ENCODE measurements at regions not wholly inside any gene's neighbourhood (a gene's known extent, or its start where the extent isn't known, plus 50 kb on each side); places are given as distances from the start of the nearest gene placed in this dataset.

GRCh38 chr7:52682993-52683392, 352.4 kb upstream of the POM121L12 start:
- Histone ChIP-seq H3K4me3 (ENCODE audit: low read length) (no peak overlapping the region), H3K27me3 (ENCODE audit: insufficient read depth, low read length, poor library complexity, severe bottlenecking) (no peaks in the 10 kb centered on the region), H3K27ac (ENCODE audit: low read depth, low read length) (no peak overlapping the region), H3K36me3 (ENCODE audit: insufficient read depth, low read length) (no peaks in the 10 kb centered on the region), H3K4me1 (ENCODE audit: insufficient read depth, low read length) (no peaks in the 10 kb centered on the region), H3K9me3 (ENCODE audit: low read length) (no peaks in the 10 kb centered on the region)
- Mint-ChIP-seq H3K27me3 (peaks cover 0 to 2% of the 10 kb centered on the region in 2 donors), H3K27ac (no peak overlapping the region), H3K9me3 (peaks cover 4 to 42% (median 22%) of the 10 kb centered on the region in 5 donors), H3K36me3 (no peaks in the 10 kb centered on the region), H3K4me1 (no peaks in the 10 kb centered on the region), H3K4me3 (no peak overlapping the region)
- ChIA-PET CTCF (no interaction called here), POLR2A (no interaction called here)
- DNase-seq: no peak

DNA sequence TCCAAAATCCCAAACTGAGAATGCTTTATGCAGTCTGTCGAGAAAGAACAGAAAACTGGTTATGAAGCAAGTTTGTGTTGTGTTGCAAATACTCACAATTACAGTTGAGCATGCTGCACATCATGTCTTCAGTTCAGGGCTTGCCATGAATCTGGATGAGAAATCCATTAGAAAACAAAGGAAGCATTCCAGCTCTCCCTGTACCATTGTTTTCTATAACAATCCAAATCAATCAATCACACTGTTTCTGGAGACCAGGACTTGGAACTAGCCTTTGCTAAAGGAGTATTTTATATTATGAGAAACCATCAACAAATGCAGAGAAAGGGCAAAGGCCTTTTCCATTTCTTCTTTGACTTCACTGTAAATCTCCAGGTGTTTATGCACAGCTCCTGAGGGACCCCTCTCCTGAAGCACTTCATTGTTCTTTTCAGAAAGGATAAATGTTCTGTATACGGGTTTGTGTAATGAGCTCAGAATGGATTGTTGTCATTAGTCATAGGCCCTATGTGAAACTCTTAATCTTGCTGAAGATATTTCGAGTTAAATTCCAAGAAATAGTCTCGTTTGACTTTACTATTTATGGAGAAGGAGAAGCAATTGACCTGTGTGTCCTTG, 364.7 kb upstream of the POM121L12 start:
- H3K4me1 Mint-ChIP-seq: no peaks in the 10 kb centered on the region
- H3K27me3 ChIP-seq (ENCODE audit: insufficient read depth, low read length, poor library complexity, severe bottlenecking): no peaks in the 10 kb centered on the region
- no peak overlapping the region for H3K4me3 Mint-ChIP-seq
- H3K36me3 ChIP-seq (ENCODE audit: insufficient read depth, low read length): no peaks in the 10 kb centered on the region
- no peaks in the 10 kb centered on the region for H3K36me3 Mint-ChIP-seq
- CTCF ChIA-PET: no interaction called here
- no peak overlapping the region for H3K27ac Mint-ChIP-seq
- POLR2A ChIA-PET: no interaction called here
- H3K4me3 ChIP-seq (ENCODE audit: low read length): no peak overlapping the region
- DNase-seq: no peak
- H3K4me1 ChIP-seq (ENCODE audit: insufficient read depth, low read length): no peaks in the 10 kb centered on the region
- peaks cover 2 to 13% (median 7%) of the 10 kb centered on the region in 5 donors for H3K9me3 Mint-ChIP-seq
- H3K9me3 ChIP-seq (ENCODE audit: low read length): no peaks in the 10 kb centered on the region
- H3K27me3 Mint-ChIP-seq: no peaks in the 10 kb centered on the region
- H3K27ac ChIP-seq (ENCODE audit: low read depth, low read length): no peak overlapping the region

DNA sequence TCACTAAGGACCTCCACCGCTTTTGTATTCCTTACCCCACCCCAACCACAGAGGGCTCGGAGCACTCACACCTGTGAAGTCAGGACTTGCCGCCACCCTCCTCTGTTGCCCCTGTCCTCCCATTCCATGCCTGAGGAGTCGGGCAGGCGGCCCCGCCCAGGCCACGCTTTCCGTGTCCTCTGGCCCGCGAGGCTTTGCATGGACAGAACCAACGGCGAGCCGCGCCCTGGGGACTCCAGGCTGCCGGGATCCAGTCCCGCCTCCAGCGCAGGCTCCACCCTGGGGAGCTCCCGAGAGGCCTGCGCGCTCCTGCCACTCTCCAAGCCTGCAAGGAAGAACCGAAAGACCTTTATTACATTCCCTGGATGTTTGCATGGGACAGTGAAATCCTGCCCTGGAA, 366.4 kb upstream of the POM121L12 start:
- Mint-ChIP-seq H3K9me3 (peaks cover 2 to 13% (median 9%) of the 10 kb centered on the region in 5 donors), H3K27ac (no peak overlapping the region), H3K4me1 (no peaks in the 10 kb centered on the region), H3K27me3 (no peaks in the 10 kb centered on the region), H3K4me3 (no peak overlapping the region), H3K36me3 (no peaks in the 10 kb centered on the region)
- ChIA-PET POLR2A (no interaction called here), CTCF (no interaction called here)
- H3K4me1 ChIP-seq (ENCODE audit: insufficient read depth, low read length): no peaks in the 10 kb centered on the region
- no peak for DNase-seq
- no peaks in the 10 kb centered on the region for H3K9me3 ChIP-seq (ENCODE audit: low read length)
- H3K27ac ChIP-seq (ENCODE audit: low read depth, low read length): no peak overlapping the region
- no peak overlapping the region for H3K4me3 ChIP-seq (ENCODE audit: low read length)
- no peaks in the 10 kb centered on the region for H3K36me3 ChIP-seq (ENCODE audit: insufficient read depth, low read length)
- no peaks in the 10 kb centered on the region for H3K27me3 ChIP-seq (ENCODE audit: insufficient read depth, low read length, poor library complexity, severe bottlenecking)

DNA sequence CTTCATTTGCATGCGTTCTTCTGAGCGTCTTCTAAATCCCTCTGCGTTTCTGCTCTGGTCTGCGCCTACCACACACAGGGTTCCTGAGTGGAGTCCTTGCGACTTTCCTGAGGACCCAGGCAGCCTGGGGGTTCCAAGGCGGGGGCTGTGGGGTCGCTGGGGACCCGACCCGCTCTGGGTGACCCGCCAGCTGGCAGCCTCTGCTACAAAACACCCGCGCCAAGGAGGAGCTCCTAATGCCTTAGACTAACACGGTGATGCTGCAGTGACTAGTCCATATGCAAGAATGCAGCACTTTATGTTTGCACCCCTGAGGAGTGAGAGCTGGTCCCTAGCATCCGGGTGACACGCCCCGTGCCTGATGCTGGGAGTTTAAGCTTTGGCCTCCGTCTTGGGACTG, 367.0 kb upstream of the POM121L12 start:
- POLR2A ChIA-PET: no interaction called here
- H3K4me1 Mint-ChIP-seq: no peaks in the 10 kb centered on the region
- Histone ChIP-seq H3K9me3 (ENCODE audit: low read length) (no peaks in the 10 kb centered on the region), H3K27me3 (ENCODE audit: insufficient read depth, low read length, poor library complexity, severe bottlenecking) (no peaks in the 10 kb centered on the region), H3K4me1 (ENCODE audit: insufficient read depth, low read length) (no peaks in the 10 kb centered on the region), H3K4me3 (ENCODE audit: low read length) (no peak overlapping the region), H3K27ac (ENCODE audit: low read depth, low read length) (no peak overlapping the region), H3K36me3 (ENCODE audit: insufficient read depth, low read length) (no peaks in the 10 kb centered on the region)
- no peak overlapping the region for H3K4me3 Mint-ChIP-seq
- no peaks in the 10 kb centered on the region for H3K27me3 Mint-ChIP-seq
- no peaks in the 10 kb centered on the region for H3K36me3 Mint-ChIP-seq
- no peak for DNase-seq
- CTCF ChIA-PET: no interaction called here
- peaks cover 2 to 12% (median 9%) of the 10 kb centered on the region in 5 donors for H3K9me3 Mint-ChIP-seq
- no peak overlapping the region for H3K27ac Mint-ChIP-seq

DNA sequence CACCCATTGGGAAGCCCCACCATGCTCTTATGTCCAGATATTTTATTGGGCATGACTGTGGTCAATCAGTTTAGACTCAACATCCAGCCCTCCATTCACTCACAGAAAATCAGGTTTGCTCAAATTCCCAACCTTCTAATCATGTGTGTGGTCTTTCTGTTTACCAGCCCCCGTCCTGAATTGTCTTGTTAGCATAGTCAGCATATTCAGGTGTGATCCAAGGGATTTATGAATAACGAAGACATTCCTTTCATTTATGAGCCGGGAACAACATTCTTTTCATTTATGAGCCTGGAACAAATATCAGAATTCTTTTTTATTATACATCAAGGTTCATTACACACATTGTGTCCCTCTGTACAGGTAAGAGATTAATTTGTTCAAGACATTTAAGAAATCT, 376.3 kb upstream of the POM121L12 start:
- no peak for DNase-seq
- H3K27ac ChIP-seq (ENCODE audit: low read depth, low read length): no peak overlapping the region
- H3K36me3 ChIP-seq (ENCODE audit: insufficient read depth, low read length): no peaks in the 10 kb centered on the region
- no peaks in the 10 kb centered on the region for H3K27me3 ChIP-seq (ENCODE audit: insufficient read depth, low read length, poor library complexity, severe bottlenecking)
- no peak overlapping the region for H3K4me3 ChIP-seq (ENCODE audit: low read length)
- H3K36me3 Mint-ChIP-seq: no peaks in the 10 kb centered on the region
- no peaks in the 10 kb centered on the region for H3K9me3 ChIP-seq (ENCODE audit: low read length)
- ChIA-PET CTCF (no interaction called here), POLR2A (no interaction called here)
- H3K9me3 Mint-ChIP-seq: peaks cover 6 to 50% (median 9%) of the 10 kb centered on the region in 5 donors
- no peaks in the 10 kb centered on the region for H3K27me3 Mint-ChIP-seq
- no peaks in the 10 kb centered on the region for H3K4me1 ChIP-seq (ENCODE audit: insufficient read depth, low read length)
- no peak overlapping the region for H3K27ac Mint-ChIP-seq
- no peaks in the 10 kb centered on the region for H3K4me1 Mint-ChIP-seq
- no peak overlapping the region for H3K4me3 Mint-ChIP-seq

DNA sequence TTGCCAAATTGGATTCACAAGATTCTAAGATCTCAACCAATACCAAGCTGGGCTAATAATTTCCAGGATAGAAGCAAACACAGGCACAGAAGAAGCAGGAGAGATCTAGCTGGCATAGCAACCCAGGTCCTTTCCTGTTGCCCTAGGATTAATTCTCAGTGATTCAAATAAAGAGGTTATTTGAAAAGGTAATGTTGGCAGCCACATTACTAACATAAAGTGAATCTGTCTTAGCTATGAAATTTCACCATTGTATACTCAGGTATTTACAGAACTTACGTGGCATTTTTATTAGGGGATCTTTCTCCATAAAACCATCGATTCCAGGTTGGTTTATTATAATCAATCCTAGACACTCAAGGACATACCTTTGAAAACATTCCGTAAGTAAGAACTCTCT, 379.3 kb upstream of the POM121L12 start:
- no peak overlapping the region for H3K4me3 ChIP-seq (ENCODE audit: low read length)
- POLR2A ChIA-PET: no interaction called here
- H3K27ac ChIP-seq (ENCODE audit: low read depth, low read length): no peak overlapping the region
- no peaks in the 10 kb centered on the region for H3K9me3 ChIP-seq (ENCODE audit: low read length)
- CTCF ChIA-PET: no interaction called here
- H3K27ac Mint-ChIP-seq: no peak overlapping the region
- H3K36me3 ChIP-seq (ENCODE audit: insufficient read depth, low read length): no peaks in the 10 kb centered on the region
- DNase-seq: no peak
- H3K27me3 ChIP-seq (ENCODE audit: insufficient read depth, low read length, poor library complexity, severe bottlenecking): no peaks in the 10 kb centered on the region
- H3K4me1 ChIP-seq (ENCODE audit: insufficient read depth, low read length): no peaks in the 10 kb centered on the region
- H3K9me3 Mint-ChIP-seq: peaks cover 9 to 54% (median 19%) of the 10 kb centered on the region in 5 donors
- no peak overlapping the region for H3K4me3 Mint-ChIP-seq
- no peaks in the 10 kb centered on the region for H3K27me3 Mint-ChIP-seq
- H3K36me3 Mint-ChIP-seq: no peaks in the 10 kb centered on the region
- no peaks in the 10 kb centered on the region for H3K4me1 Mint-ChIP-seq

- no peaks in the 10 kb centered on the region for H3K4me1 ChIP-seq (ENCODE audit: insufficient read depth, low read length)
- no peak overlapping the region for H3K27ac ChIP-seq (ENCODE audit: low read depth, low read length)
- H3K9me3 ChIP-seq (ENCODE audit: low read length): no peaks in the 10 kb centered on the region
- H3K4me3 ChIP-seq (ENCODE audit: low read length): no peak overlapping the region
- H3K36me3 ChIP-seq (ENCODE audit: insufficient read depth, low read length): no peaks in the 10 kb centered on the region
- no peaks in the 10 kb centered on the region for H3K27me3 Mint-ChIP-seq
- H3K9me3 Mint-ChIP-seq: peaks cover 6 to 35% (median 15%) of the 10 kb centered on the region in 5 donors
- H3K36me3 Mint-ChIP-seq: no peaks in the 10 kb centered on the region
- no peak overlapping the region for H3K4me3 Mint-ChIP-seq
- CTCF ChIA-PET: no interaction called here
- no peak for DNase-seq
- H3K27ac Mint-ChIP-seq: no peak overlapping the region
- H3K4me1 Mint-ChIP-seq: no peaks in the 10 kb centered on the region
- no peaks in the 10 kb centered on the region for H3K27me3 ChIP-seq (ENCODE audit: insufficient read depth, low read length, poor library complexity, severe bottlenecking)
- POLR2A ChIA-PET: no interaction called here
Observed at GRCh38 chr7:52652621-52653020, 382.8 kb upstream of the POM121L12 start.

- Histone ChIP-seq H3K27me3 (ENCODE audit: insufficient read depth, low read length, poor library complexity, severe bottlenecking) (no peaks in the 10 kb centered on the region), H3K9me3 (ENCODE audit: low read length) (no peaks in the 10 kb centered on the region), H3K4me3 (ENCODE audit: low read length) (no peak overlapping the region), H3K36me3 (ENCODE audit: insufficient read depth, low read length) (no peaks in the 10 kb centered on the region), H3K4me1 (ENCODE audit: insufficient read depth, low read length) (no peaks in the 10 kb centered on the region), H3K27ac (ENCODE audit: low read depth, low read length) (no peak overlapping the region)
- Mint-ChIP-seq H3K27me3 (no peaks in the 10 kb centered on the region), H3K4me3 (no peak overlapping the region), H3K36me3 (no peaks in the 10 kb centered on the region), H3K9me3 (peaks cover 13 to 33% (median 14%) of the 10 kb centered on the region in 5 donors), H3K27ac (no peak overlapping the region), H3K4me1 (no peaks in the 10 kb centered on the region)
- ChIA-PET POLR2A (no interaction called here), CTCF (no interaction called here)
- no peak for DNase-seq
Observed at GRCh38 chr7:52648872-52649271, 386.6 kb upstream of the POM121L12 start.

DNA sequence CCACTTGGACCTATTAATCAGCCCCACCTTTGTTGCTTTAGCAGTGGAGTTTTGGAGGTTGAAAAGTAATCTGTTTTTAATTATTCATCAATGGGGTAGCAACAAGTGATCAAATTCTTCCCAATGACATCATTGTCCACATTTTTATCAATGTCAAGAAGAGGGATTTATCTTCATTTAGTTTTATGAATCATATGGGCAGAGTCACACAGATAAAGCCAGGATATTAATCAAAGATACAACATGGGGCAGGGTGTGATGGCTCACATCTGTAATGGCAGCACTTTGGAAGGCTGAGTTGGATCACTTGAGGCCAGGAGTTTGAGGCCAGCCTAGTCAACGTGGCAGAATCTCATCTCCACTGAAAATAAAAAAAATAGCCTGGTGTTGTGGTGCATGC, 388.4 kb upstream of the POM121L12 start:
- H3K27me3 ChIP-seq (ENCODE audit: insufficient read depth, low read length, poor library complexity, severe bottlenecking): no peaks in the 10 kb centered on the region
- Mint-ChIP-seq H3K27me3 (no peaks in the 10 kb centered on the region), H3K4me3 (no peak overlapping the region), H3K27ac (no peak overlapping the region), H3K9me3 (peaks cover 6 to 25% (median 13%) of the 10 kb centered on the region in 5 donors), H3K36me3 (no peaks in the 10 kb centered on the region), H3K4me1 (no peaks in the 10 kb centered on the region)
- no peak overlapping the region for H3K27ac ChIP-seq (ENCODE audit: low read depth, low read length)
- ChIA-PET CTCF (no interaction called here), POLR2A (no interaction called here)
- no peaks in the 10 kb centered on the region for H3K9me3 ChIP-seq (ENCODE audit: low read length)
- no peaks in the 10 kb centered on the region for H3K4me1 ChIP-seq (ENCODE audit: insufficient read depth, low read length)
- H3K36me3 ChIP-seq (ENCODE audit: insufficient read depth, low read length): no peaks in the 10 kb centered on the region
- no peak for DNase-seq
- no peak overlapping the region for H3K4me3 ChIP-seq (ENCODE audit: low read length)

Measured in CD8-positive, alpha-beta memory T cell (primary cell).